ENCODE measurements at regions not wholly inside any gene's neighbourhood (a gene's known extent, or its start where the extent isn't known, plus 50 kb on each side); places are given as distances from the start of the nearest gene placed in this dataset.
A peak's percentile ranks its signal among the peaks of the same experiment; 100 is the strongest.

GRCh38 chr3:168436245-168436724 is 340.6 kb upstream of the GOLIM4 start:
- no peak for DNase-seq

GRCh38 chr3:168431491-168431890 is 335.8 kb upstream of the GOLIM4 start:
- DNase-seq = no peak

GRCh38 chr3:168427835-168428475 is 332.2 kb upstream of the GOLIM4 start:
- no peak for DNase-seq

- no peak for DNase-seq
These were observed 331.4 kb upstream of the GOLIM4 start for GRCh38 chr3:168427156-168427555.

- DNase-seq = no peak
These were observed 330.3 kb upstream of the GOLIM4 start for GRCh38 chr3:168425936-168426595.

GRCh38 chr3:168424059-168424734 is 328.5 kb upstream of the GOLIM4 start:
- DNase-seq = no peak

GRCh38 chr3:168422843-168423242 is 327.1 kb upstream of the GOLIM4 start:
- DNase-seq = no peak

- DNase-seq = no peak
These were observed 323.4 kb upstream of the GOLIM4 start for GRCh38 chr3:168419091-168419490.

GRCh38 chr3:168417016-168417415 is 321.3 kb upstream of the GOLIM4 start:
- no peak for DNase-seq

- DNase-seq = no peak
These were observed 320.7 kb upstream of the GOLIM4 start for GRCh38 chr3:168416446-168416845.

GRCh38 chr3:168414149-168414548 is 318.4 kb upstream of the GOLIM4 start:
- no peak for DNase-seq

GRCh38 chr3:168407381-168407780 is 311.7 kb upstream of the GOLIM4 start:
- no peak for DNase-seq

- no peak for DNase-seq
These were observed 309.6 kb upstream of the GOLIM4 start for GRCh38 chr3:168405288-168405687.

GRCh38 chr3:168398371-168399025 is 302.8 kb upstream of the GOLIM4 start:
- no peak for DNase-seq

GRCh38 chr3:168396861-168397260 is 301.1 kb upstream of the GOLIM4 start:
- DNase-seq = no peak

- DNase-seq = no peak
These were observed 299.8 kb upstream of the GOLIM4 start for GRCh38 chr3:168395551-168395950.

- no peak for DNase-seq
These were observed 298.7 kb upstream of the GOLIM4 start for GRCh38 chr3:168394439-168394838.

- no peak for DNase-seq
These were observed 290.6 kb upstream of the GOLIM4 start for GRCh38 chr3:168386301-168386700.

- no peak for DNase-seq
These were observed 289.3 kb upstream of the GOLIM4 start for GRCh38 chr3:168384990-168385389.

- DNase-seq = peak; percentile 57 to 80
These were observed 287.8 kb upstream of the GOLIM4 start for GRCh38 chr3:168383573-168383972.

- DNase-seq = no peak
These were observed 276.1 kb upstream of the GOLIM4 start for GRCh38 chr3:168371846-168372245.

GRCh38 chr3:168364967-168365366 is 269.2 kb upstream of the GOLIM4 start:
- DNase-seq = peak in 1 of 2 experiments; percentile 14

GRCh38 chr3:168362661-168363247 is 267.0 kb upstream of the GOLIM4 start:
- no peak for DNase-seq
